WI38 (cell line): ENCODE measurements at regions not wholly inside any gene's neighbourhood (a gene's known extent, or its start where the extent isn't known, plus 50 kb on each side); places are given as distances from the start of the nearest gene placed in this dataset.
"Not testable (repeated sequence)": the region's sequence is repeated elsewhere in the genome, so short reads cannot be mapped to it uniquely, and the experiment has no call there.

Experiments used
- H3K4me3 ChIP-seq: 2 replicates; pipeline ENCODE4 v1.5.1; 2011; ENCODE audit warnings: low read depth, mild to moderate bottlenecking, control low read depth, low read length
- CTCF ChIP-seq: IDR thresholded peaks from 2 replicates; pipeline ENCODE4 v1.5.1; 2012; ENCODE audit warnings: low read depth, mild to moderate bottlenecking, control low read depth, low read length

- TF ChIP-seq CTCF = no peak
- H3K4me3 ChIP-seq = no peak overlapping the region
Observed at GRCh38 chr5:130427222-130427955, 523.1 kb downstream of the CHSY3 start.

- no peak overlapping the region for H3K4me3 ChIP-seq
- TF ChIP-seq CTCF = no peak
Observed at GRCh38 chr5:130425424-130425823, 521.2 kb downstream of the CHSY3 start.

- H3K4me3 ChIP-seq = no peak overlapping the region
- no peak for TF ChIP-seq CTCF
Observed at GRCh38 chr5:130424341-130424740, 520.1 kb downstream of the CHSY3 start.

GRCh38 chr5:130402906-130403305, 498.6 kb downstream of the CHSY3 start:
- H3K4me3 ChIP-seq = no peak overlapping the region
- no peak for TF ChIP-seq CTCF

GRCh38 chr5:130400091-130400490, 495.8 kb downstream of the CHSY3 start:
- no peak for TF ChIP-seq CTCF
- no peak overlapping the region for H3K4me3 ChIP-seq

- TF ChIP-seq CTCF = no peak
- H3K4me3 ChIP-seq = no peak overlapping the region
Observed at GRCh38 chr5:130398825-130399224, 494.6 kb downstream of the CHSY3 start.

GRCh38 chr5:130397727-130398126, 493.5 kb downstream of the CHSY3 start:
- H3K4me3 ChIP-seq = not testable (repeated sequence)

GRCh38 chr5:130397132-130397531, 492.9 kb downstream of the CHSY3 start:
- no peak overlapping the region for H3K4me3 ChIP-seq
- no peak for TF ChIP-seq CTCF

- H3K4me3 ChIP-seq = not testable (repeated sequence)
Observed at GRCh38 chr5:130391727-130392264, 487.5 kb downstream of the CHSY3 start.
